ENCODE measurements at regions not wholly inside any gene's neighbourhood (a gene's known extent, or its start where the extent isn't known, plus 50 kb on each side); places are given as distances from the start of the nearest gene placed in this dataset.

- Histone ChIP-seq H3K4me2 (ENCODE audit: control insufficient read depth, insufficient read depth) (peak overlapping the region; percentile 30; the same call in 1 of the 2 replicates), H3K27me3 (replicated peaks in 1 of 2; ENCODE audit: control insufficient read depth in 2 of 2, insufficient read depth in 2 of 2, low read length in 1 of 2) (no peaks in the 10 kb centered on the region), H3K4me1 (ENCODE audit: control insufficient read depth, insufficient read depth, low read length) (peaks cover 44% of the 10 kb centered on the region), H3K36me3 (ENCODE audit: control insufficient read depth in 2 of 2, insufficient read depth in 2 of 2, low read length in 1 of 2) (no peaks in the 10 kb centered on the region), H3K27ac (ENCODE audit: control insufficient read depth, insufficient read depth) (peak overlapping the region; percentile 76), H3K4me3 (no peak overlapping the region), H2AFZ (ENCODE audit: control insufficient read depth, low read depth, low read length) (peak overlapping the region; percentile 10; the same call in 1 of the 2 replicates), H3K9ac (ENCODE audit: control insufficient read depth, insufficient read depth, low read length) (peak overlapping the region; percentile 33; the same call in 1 of the 2 replicates), H3K9me3 (replicated peaks; ENCODE audit: control insufficient read depth, insufficient read depth, low read length) (no peaks in the 10 kb centered on the region), H3K79me2 (ENCODE audit: control insufficient read depth, insufficient read depth, low read length) (no peaks in the 10 kb centered on the region), H4K20me1 (ENCODE audit: control insufficient read depth, insufficient read depth) (no peaks in the 10 kb centered on the region)
- in situ Hi-C loops (cut with MboI) (no loop called here), intact Hi-C loops (cut with micrococcal nuclease; ENCODE audit: unreplicated experiment) (loop anchor here (2.0 kb wide), 1 partner anchor 26 kb away; no protein-coding TSS in a partner anchor)
- DNase-seq (ENCODE audit: low read depth, low spot score): no peak
- RAD21 ChIA-PET (ENCODE audit: unreplicated experiment): interaction anchor here (0.6 to 6.5 kb wide), 13 partner anchors 7 to 232 kb away, joined by 3 to 75 read pairs (median 4); partner anchors contain the start of gene KLF13
- FAIRE-seq: no peak
- 72% methylated on average over 11 of the region's 11 CpGs for WGBS (ENCODE audit: insufficient coverage, insufficient replicate concordance, low lambda C conversion rate, missing lambda C conversion rate)
- peak; percentile 74 for ATAC-seq
- SMC1A ChIA-PET (ENCODE audit: uncharacterized antibody, unreplicated experiment): interaction anchor here (0.6 to 6.7 kb wide), 8 partner anchors 8 to 234 kb away, joined by 3 to 134 read pairs (median 12); no protein-coding TSS in a partner anchor
- no TSS peak for BruUV-seq (replicated peaks)
- CTCF ChIA-PET: interaction anchor here (0.8 to 3.1 kb wide), 6 partner anchors 8 to 178 kb away, joined by 3 to 22 read pairs (median 12); no protein-coding TSS in a partner anchor
- POLR2A ChIA-PET: interaction anchor here (0.9 to 6.9 kb wide), 11 partner anchors 8 to 182 kb away, joined by 3 to 58 read pairs (median 13); partner anchors contain the start of gene KLF13
- TF ChIP-seq ATF2 (IDR thresholded peaks at IDR 0.05; ENCODE audit: low read length): no peak
- no peak for TF ChIP-seq CUX1 (IDR thresholded peaks at IDR 0.05; ENCODE audit: insufficient replicate concordance, low read depth, low read length)
- TF ChIP-seq LARP7 (IDR thresholded peaks at IDR 0.05): no peak
- TF ChIP-seq IRF4 (IDR thresholded peaks at IDR 0.05; ENCODE audit: low read depth, low read length): 0 out of 2 replicates have a peak, but pooled peaks have one; percentile 12
- no peak for TF ChIP-seq HSF1 (IDR thresholded peaks at IDR 0.05; ENCODE audit: low read depth, low read length)
- no peak for TF ChIP-seq FOXM1 (IDR thresholded peaks at IDR 0.05; ENCODE audit: low read depth, low read length)
- peak; percentile 49; the same call in 1 of the 2 replicates for TF ChIP-seq ZNF687 (IDR thresholded peaks at IDR 0.05)
- no peak for TF ChIP-seq POU2F2 (IDR thresholded peaks at IDR 0.05; ENCODE audit: borderline replicate concordance, low read depth, low read length)
- TF ChIP-seq PML (IDR thresholded peaks at IDR 0.05; ENCODE audit: low read length): no peak
Measured at GRCh38 chr15:31256378-31257265, 70.0 kb upstream of the KLF13 start.
